ENCODE measurements at regions not wholly inside any gene's neighbourhood (a gene's known extent, or its start where the extent isn't known, plus 50 kb on each side); places are given as distances from the start of the nearest gene placed in this dataset.
A peak's percentile ranks its signal among the peaks of the same experiment; 100 is the strongest.

GRCh38 chr20:11159728-11160127, 485.9 kb upstream of the JAG1 start:
- Histone ChIP-seq H3K4me1 (ENCODE audit: insufficient read depth) (no peaks in the 10 kb centered on the region), H3K27me3 (ENCODE audit: insufficient read depth) (no peaks in the 10 kb centered on the region), H2AFZ (peak overlapping the region; percentile 45; the same call in 1 of the 2 replicates), H3K79me2 (replicated peaks; ENCODE audit: insufficient read depth) (no peaks in the 10 kb centered on the region), H3K4me2 (no peak overlapping the region), H3K36me3 (ENCODE audit: insufficient read depth) (no peaks in the 10 kb centered on the region), H3K9me2 (ENCODE audit: insufficient read depth) (no peaks in the 10 kb centered on the region), H3K27ac (ENCODE audit: low read depth) (no peak overlapping the region), H3F3A (replicated peaks; ENCODE audit: low read depth) (no peaks in the 10 kb centered on the region), H4K20me1 (replicated peaks; ENCODE audit: insufficient read depth) (no peaks in the 10 kb centered on the region), H3K4me3 (no peak overlapping the region)
- Mint-ChIP-seq H3K36me3 (ENCODE audit: low read depth) (no peaks in the 10 kb centered on the region), H3K27me3 (ENCODE audit: insufficient read depth, low read depth, poor library complexity) (peaks cover 4% of the 10 kb centered on the region), H3K9me3 (no peaks in the 10 kb centered on the region), H3K4me1 (no peaks in the 10 kb centered on the region), H3K4me3 (no peak overlapping the region), H3K27ac (no peak overlapping the region)
- TF ChIP-seq ETS1 (IDR thresholded peaks at IDR 0.05): no peak
- TF ChIP-seq POLR2AphosphoS5 (IDR thresholded peaks at IDR 0.05; ENCODE audit: low read depth): no peak
- TF ChIP-seq REST (IDR thresholded peaks at IDR 0.05; ENCODE audit: unreplicated experiment): no peak
- TF ChIP-seq NANOG (IDR thresholded peaks at IDR 0.05; ENCODE audit: borderline replicate concordance): no peak
- no peak for TF ChIP-seq EZH2 (IDR thresholded peaks at IDR 0.05; ENCODE audit: low read depth, unreplicated experiment)
- TF ChIP-seq CREB1 (CRISPR knock-in tag; IDR thresholded peaks at IDR 0.05; ENCODE audit: low read depth): no peak
- TF ChIP-seq STAT1 (IDR thresholded peaks at IDR 0.05; ENCODE audit: unreplicated experiment): no peak
- TF ChIP-seq JUNB (IDR thresholded peaks at IDR 0.05; ENCODE audit: unreplicated experiment): no peak
- no peak for TF ChIP-seq ZNF462 (CRISPR knock-in tag; IDR thresholded peaks at IDR 0.05)
- TF ChIP-seq CTCF (conservative IDR thresholded peaks at IDR 0.05; ENCODE audit: low read depth in 2 of 2): no peak
- no peak for TF ChIP-seq ZNF331 (CRISPR knock-in tag; IDR thresholded peaks at IDR 0.05; ENCODE audit: low read depth)
- no peak for TF ChIP-seq ZNF114 (CRISPR knock-in tag; IDR thresholded peaks at IDR 0.05)
- TF ChIP-seq EZH2phosphoT487 (IDR thresholded peaks at IDR 0.05; ENCODE audit: unreplicated experiment): no peak
- DNase-seq (ENCODE audit: low spot score) (no peak), ATAC-seq (no peak)

Measured in GM23338 (cell line).